ENCODE measurements at regions not wholly inside any gene's neighbourhood (a gene's known extent, or its start where the extent isn't known, plus 50 kb on each side); places are given as distances from the start of the nearest gene placed in this dataset.
"Not testable (repeated sequence)": the region's sequence is repeated elsewhere in the genome, so short reads cannot be mapped to it uniquely, and the experiment has no call there.

DNA sequence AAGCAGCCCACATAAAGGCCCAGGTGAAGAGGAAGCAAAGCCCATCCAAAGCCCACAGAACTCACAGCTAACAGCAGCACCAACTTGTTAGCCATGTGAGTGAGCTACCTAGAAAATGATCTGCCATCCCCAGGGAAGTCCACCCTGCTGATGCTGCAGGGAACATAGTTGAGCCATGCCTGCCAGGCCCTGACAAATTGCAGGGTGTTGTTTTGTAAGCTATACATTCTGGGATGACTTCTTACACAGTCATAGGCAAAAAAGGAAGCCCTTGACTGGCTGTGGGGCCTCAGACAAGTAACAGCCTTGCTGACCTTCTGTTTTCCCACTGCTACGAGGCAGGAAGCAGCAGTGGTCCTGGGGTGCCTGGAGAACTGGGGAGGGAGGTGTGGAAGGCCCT, 262.7 kb downstream of the MATN1 start:
- no peak for DNase-seq

DNA sequence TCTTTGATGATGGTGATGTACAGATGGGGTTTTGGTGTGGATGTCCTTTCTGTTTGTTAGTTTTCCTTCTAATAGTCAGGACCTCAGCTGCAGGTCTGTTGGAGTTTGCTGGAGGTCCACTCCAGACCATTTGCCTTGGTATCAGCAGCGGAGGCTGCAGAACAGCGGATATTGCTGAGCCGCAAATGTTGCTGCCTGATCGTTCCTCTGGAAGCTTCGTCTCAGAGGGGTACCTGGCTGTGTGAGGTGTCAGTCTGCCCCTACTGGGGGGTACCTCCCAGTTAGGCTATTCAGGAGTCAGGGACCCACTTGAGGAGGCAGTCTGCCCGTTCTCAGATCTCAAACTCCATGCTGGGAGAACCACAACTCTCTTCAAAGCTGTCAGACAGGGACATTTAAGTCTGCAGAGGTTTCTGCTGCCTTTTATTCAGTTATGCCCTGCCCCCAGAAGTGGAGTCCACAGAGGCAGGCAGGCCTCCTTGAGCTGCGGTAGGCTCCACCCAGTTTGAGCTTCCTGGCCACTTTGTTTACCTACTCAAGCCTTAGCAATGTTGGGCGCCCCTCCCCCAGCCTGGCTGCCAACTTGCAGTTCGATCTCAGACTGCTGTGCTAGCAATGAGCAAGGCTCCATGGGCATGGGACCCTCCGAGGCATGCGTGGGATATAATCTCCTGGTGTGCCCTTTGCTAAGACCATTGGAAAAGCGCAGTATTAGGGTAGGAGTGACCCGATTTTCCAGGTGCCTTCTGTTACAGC, 264.5 kb downstream of the MATN1 start:
- DNase-seq = not testable (repeated sequence)

DNA sequence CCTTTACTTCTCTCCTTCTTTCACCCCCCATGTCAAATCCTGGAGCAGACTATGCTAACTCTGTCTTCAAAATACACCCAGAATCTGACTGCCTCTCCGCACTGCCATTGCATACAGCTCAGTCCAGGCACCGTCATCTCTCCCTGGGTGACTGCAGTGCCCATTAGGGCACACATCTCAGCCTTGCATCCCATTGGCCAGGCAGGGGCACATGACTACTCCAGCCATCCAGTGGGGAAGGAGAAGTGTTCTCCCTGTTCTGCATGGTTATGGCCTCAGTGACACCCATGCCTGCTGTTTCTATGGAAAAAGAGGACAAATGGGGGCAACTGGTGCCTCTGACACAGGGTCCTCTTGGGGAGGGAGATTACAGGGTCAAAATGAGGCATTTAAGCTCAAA, 270.5 kb downstream of the MATN1 start:
- DNase-seq = no peak

DNA sequence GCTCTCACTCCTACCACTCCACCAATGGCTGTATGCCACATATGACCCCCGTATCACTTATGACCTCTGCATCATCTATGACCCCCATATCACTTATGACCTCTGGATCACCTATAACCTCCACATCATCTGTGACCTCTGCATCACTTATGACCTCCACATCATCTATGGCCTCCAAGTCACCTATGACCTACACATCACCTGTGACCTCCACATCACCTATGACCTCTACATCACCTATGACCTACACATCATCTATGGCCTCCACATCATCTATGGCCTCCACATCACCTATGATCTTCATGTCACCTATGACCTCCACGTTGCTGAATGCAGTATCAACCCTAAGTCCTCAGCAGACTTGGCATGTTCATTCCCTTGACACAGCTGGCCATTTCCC, 271.2 kb downstream of the MATN1 start:
- DNase-seq = no peak

DNA sequence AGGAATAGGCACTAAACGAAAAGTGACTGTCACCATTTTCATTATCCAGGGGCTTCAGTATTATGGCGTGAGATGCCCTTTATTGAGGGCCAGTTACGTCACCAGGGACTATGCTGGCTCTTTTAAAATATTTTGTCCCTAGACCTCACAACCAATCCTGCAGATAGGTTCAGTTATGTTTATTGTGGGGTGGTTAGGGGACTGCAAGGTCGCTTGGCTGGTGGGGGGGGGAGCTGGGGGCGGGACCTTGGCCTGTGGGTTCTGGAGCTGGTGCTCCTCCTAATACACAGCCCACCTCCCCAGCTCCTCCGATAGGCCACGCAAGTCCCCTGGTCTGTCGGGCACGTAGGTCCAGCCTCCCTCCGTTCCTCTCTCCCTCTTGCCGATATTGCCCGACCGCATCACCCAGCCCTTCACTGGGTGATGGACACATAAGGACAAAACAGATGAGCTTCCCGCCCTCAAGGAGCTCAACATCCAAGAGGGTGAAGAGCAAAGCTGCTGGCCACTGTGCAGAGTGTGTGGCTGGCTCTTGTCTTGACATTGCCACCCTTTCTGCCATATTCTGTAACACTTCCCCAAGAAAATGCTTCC, 271.8 kb downstream of the MATN1 start:
- no peak for DNase-seq

DNA sequence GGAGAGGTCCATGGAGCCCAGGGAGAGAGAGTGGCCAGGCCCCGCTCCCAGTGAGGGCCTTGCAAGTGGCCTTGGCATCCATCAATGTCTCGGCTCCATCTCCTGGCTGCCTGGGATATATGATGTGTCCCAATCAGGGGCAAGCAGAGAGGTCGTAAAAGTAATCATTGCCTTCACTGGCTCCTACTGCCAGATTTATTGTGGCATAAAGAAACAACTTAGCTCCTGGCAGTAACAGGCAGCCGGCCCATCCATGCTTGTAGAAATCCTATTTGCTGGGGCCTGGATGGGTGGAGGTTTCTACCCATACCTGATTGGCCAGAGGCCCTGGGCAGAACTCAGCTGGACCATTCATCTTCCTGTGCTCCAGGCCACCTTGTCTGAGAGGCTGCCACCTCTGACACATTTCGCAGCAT, 272.6 kb downstream of the MATN1 start:
- no peak for DNase-seq

DNA sequence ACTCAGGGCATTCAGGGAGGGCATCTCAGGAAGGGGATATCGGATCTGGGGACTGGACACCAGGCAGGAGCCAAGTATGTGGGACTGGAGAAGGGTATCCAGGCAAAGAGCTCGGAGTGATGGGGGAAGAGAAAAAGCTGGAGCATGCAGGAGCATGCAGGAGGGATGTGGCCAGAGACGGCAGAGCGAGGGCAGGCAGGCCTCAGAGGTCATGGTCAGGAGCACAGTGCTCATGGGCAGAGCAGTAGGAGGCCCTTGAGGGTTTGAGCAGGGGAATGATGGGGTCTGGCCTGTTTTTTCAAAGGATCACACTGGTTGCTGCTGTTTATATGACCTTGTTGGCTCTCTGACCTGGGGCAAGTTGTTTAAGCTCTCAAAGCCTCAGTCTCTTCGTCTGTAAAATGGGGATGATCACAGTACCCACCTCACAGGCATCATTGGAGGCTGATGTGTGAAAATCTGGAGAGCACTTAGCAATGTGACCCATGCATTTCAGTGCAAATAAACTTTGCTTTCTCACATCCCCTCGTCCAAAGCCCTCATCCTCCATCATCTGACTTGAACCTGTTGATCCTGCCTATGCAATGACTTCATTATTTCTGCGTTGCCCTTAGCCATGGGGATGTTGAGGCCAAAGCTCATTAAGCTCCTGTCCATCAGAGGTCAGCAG, 273.1 kb downstream of the MATN1 start:
- DNase-seq = no peak

DNA sequence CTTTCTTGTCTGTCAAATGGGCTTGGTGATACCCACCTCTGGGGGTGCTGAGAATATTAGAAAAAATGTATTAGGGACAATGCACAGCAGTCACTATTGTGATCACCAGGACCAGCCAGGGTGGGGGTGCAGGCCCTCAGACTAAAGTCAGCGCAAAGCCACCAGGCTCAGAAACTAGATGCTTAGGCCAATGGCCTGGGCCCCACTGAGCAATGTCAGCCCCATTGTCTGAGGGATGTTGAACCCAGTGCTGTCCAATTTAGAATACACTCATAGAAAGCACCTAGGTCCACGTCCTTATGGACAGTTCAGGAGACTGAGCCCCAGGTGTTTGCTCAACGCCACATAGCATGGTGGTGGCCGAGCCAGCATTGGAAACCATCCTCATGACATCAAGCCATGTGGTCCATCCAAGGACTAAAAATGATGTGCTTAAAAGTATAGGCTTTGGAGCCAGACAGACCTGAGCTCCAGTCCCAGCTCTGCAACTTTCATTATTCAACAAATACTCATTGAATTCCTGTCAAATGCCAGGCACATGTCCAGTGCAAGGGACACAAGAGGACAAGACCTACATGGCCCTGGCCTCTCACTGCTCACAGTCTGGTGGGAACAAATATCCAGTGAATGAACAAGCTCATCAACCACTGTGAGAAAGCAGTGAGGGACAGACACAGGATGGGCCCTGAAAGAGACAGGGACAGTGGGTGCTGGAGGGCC, 273.8 kb downstream of the MATN1 start:
- no peak for DNase-seq

DNA sequence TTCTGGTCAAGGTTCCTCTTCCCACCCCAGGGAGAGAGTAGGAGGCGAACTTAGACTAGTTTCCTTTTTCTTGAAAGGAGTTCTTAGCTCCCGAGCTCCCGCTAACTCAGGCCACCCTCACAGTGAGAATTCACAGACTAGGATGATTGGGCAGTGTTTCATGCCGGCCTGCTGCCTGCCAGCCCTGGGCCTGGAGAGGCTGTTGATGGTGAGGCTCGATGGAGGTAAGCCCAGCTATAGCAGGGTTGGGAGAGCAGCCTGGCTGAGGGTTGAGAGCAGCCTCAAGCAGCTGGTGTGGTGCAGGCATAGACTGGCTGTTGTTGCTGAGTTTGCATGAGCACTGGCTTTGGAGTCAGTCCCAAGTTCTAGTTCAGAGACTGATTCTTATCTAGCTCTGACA, 274.4 kb downstream of the MATN1 start:
- no peak for DNase-seq

DNA sequence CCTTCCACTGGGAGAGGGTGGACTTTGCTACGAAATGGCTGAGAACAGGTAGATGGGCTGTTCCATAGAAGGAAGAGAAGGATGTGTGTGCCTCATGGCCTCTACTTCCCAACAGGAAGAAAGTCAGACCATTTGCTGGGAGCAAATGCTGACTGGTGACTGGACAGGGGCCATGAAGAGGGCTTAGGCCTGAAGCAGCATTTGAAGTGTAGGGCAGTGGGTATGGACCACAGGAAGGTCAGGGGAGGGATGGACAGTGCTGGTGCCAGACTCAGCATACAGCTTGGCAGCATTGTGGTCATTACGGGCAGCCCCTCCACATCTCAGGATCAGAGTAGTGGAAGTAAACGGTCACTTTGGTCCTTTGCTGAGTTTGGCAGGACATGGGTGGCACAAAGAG, 275.7 kb downstream of the MATN1 start:
- DNase-seq = no peak

DNA sequence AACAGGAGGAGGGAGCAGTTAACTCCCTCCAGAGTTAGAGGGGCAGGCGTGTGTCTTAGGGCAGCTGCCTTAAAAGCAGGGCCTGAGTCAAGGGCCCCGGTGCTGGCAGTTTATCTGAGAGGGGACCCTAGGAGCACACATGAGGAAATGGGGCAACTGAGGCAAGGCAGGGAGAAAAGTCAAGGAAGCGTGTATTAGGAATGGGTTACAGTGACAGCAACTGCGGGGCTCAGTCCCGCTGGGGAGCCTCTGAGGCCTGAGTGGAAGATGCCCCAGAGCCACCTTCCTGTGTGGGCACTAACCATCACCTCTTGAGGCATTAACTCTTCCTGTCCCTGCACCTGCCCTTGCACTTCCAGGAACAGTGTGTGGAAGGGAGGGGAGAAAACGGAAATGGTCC, 276.3 kb downstream of the MATN1 start:
- no peak for DNase-seq

DNA sequence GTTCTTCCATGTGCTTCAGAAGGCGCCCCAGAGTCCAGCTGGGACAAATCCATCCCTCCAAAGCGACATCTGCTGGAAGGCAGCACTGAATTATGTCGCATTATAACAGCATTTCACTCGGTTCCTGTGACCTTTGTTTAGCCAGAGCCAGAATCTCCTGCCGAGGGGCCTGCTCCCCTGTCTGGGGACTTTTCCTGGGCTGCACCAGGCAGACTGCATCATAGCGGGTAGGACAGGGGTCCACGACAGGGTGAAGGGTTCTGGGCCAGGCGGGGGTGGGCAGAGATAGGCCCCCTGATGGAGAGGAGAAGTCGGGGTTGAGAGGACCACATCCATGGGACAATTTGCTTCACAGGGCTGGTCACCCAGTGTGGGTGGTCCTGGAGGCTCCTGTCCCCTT, 276.9 kb downstream of the MATN1 start:
- no peak for DNase-seq

DNA sequence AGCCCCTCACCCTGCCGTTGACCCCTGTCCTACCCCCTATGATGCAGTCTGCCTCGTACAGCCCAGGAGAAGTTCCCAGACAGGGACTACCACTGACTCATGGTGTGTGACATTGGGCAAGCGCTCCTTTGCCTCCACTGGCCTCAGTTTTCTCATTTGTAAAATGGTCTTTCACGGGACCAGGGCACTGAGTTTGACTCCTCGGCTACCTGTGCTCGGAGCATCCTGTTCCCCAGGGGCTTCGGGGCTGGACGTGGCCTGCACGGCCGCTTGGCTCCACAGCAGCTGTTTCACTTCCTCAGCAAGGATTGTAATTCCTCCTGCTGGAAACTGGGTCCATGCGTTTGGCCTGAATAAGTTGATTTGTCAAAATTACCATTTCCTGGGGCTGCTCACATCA, 277.3 kb downstream of the MATN1 start:
- no peak for DNase-seq

DNA sequence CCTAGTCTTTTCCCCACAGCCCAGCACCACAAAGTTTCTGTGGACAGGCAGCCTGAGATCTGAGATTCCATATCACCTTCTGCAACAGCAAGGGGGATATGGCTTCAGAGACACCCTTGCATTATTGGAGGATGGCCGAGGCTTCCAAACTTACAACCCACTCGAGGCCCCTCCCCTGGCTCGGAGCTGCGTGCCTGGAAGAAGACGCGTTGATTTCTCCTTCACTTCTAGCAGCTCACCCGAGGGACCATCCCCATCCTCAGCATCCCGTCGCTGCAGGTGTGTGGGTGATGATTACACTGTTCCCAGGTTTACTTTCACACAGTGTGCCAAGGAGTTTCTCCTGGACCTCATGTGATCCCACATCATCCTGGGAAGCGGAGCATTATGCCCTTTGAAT, 277.9 kb downstream of the MATN1 start:
- no peak for DNase-seq

DNA sequence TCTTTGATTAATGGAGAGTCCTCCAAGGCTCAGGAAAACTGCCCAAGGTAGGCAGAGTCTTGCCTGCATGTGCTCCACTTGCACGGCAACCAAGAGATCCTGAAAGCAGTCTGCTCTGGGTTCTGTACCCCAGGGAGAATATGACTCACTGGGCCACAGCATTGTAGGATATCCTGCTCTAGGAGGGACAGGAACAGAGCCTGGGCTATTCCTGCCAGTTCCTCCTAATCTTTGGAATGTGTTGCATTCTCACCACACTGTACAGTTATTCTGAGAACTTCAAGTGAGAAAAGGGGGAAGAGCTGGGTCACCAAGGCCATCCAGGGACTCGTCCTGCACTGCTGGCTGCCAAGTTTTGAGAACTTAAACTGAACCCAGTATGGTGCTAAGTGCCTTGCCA, 278.5 kb downstream of the MATN1 start:
- DNase-seq = no peak

DNA sequence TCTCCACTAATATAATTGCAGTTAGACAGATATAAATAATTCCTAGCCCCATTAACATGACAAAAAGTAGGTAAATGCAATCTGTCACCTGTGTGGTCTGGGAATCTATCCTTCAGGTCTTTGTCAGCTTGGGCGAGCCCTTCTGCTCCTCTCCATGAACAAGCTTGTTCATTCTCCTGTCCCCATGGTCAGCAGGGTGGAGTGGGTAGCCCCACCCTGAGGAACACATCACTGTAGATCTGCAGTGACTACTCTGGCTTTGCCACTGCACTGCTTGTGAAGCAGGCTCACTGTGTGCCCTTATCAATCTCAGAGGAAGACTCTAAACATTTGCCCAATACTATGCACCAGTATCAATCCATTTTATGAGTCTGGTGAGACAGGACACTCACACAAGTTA, 279.0 kb downstream of the MATN1 start:
- no peak for DNase-seq

DNA sequence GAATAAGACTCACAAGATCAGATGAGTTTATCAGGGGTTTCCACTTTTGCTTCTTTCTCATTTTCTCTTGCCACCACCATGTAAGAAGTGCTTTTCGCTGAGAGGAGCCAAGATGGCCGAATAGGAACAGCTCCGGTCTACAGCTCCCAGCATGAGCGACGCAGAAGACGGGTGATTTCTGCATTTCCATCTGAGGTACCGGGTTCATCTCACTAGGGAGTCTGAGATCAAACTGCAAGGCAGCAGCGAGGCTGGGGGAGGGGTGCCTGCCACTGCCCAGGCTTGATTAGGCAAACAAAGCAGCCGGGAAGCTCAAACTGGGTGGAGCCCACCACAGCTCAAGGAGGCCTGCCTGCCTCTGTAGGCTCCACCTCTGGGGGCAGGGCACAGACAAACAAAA, 285.1 kb downstream of the MATN1 start:
- not testable (repeated sequence) for DNase-seq

DNA sequence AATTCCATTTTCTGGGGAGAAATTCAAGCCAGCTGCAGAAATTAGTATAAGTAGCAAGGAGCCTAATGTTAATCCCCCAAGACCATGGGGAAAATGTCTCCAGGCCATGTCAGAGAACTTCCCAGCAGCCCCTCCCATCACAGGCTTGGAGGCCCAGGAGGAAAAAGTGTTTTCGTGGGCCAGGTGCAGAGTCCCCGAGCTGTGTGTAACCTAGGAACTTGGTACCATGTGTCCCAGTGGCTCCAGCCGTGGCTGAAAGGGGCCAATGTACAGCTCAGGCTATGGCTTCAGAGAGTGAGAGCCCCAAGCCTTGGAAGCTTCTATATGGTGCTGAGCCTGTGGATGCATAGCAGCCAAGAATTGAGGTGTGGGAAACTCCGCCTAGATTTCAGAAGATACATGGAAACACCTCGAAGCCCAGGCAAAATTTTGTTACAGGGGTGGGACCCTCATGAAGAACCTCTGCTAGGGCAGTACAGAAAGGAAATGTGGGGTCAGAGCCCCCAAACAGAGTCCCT, 286.3 kb downstream of the MATN1 start:
- no peak for DNase-seq

DNA sequence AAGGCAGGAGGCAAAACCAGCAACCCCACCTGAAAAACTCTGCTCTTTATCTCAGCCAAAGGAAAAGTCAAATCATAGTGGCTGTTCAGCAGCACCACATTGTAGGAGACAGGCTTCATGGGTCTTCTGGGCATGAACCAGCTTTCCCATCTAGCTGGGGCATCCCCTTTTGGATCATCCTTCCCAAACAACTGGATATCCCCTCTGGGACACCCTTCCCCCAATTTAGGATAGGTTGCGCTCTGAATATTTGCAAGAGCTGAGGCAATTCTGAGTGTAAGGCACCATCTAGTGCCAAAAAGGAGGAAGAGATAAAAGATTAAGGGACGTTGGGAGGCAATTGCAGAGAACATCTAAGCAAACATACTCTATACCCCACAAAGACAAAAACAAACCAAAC, 295.8 kb downstream of the MATN1 start:
- DNase-seq = no peak

DNA sequence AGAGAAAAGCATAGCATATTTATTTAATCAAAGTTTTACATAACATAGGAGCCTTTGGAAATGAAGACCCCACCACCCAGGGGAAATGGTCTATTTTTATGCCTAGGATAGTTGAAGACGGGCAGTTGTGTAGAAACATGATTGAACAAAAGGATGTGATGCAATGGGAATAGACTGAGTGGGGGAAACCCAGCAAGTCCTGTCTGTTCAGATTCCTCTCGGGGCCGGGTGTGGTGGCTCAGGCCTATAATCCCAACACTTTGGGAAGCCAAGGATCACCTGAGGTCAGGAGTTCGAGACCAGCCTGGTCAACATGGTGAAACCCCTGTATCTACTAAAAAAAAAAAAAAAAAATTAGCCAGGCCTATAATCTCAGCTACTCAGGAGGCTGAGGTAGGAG, 298.3 kb downstream of the MATN1 start:
- DNase-seq = no peak

DNA sequence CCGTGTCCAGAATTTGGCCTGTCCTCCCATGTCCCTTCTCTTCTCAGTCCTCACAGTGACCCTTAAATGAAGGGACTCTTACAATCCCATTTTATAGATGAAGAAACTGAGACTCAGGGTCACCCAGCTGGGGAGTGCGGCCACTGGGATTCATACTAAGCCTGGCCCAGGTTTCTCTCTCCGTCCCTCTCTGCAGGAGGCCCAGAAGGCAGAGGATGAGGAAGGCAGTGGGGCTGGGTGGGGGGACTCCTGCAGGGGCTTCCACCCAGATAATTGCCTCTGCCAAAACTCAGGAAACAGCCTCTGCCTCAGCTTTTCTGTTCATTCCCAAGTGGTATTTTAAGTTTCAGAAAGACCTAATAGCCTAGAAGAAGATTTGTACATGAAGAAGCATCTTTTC, 299.8 kb downstream of the MATN1 start:
- no peak for DNase-seq

DNA sequence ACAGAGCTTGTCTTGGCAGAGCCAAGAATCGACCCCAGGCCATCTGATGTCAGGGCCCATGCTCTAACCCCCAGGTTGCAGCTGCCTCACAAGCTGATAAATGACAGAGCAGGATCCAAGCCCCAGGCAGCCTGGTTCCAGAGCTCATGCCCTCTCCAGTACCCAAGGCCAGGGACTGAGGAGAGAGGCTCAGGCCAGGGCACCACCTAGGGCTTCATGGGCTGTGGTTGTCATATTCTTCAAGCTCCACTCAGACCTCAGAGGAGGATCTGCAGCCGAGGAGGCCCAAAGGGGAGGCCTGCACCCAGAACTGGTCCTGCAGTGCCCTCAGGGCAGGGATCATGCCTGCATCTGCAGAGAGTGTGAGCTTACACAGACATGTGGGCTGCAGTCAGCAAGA, 301.1 kb downstream of the MATN1 start:
- no peak for DNase-seq
